Glutamatergic neuron (in vitro differentiated cells): ENCODE measurements at regions not wholly inside any gene's neighbourhood (a gene's known extent, or its start where the extent isn't known, plus 50 kb on each side); places are given as distances from the start of the nearest gene placed in this dataset.

Experiments
- DNase-seq: peaks from one replicate; pipeline ENCODE4 v3.0.0; 2022
- H3K27ac Mint-ChIP-seq: one replicate; pipeline ENCODE4 v1.8.0; 2020; ENCODE audit warnings: mild to moderate bottlenecking, mixed read lengths, inconsistent platforms; ENCODE audit not compliant: unreplicated experiment
- H3K27me3 Mint-ChIP-seq: one replicate; pipeline ENCODE4 v1.8.0; 2020; ENCODE audit warnings: mild to moderate bottlenecking, moderate library complexity, mixed read lengths, inconsistent platforms; ENCODE audit not compliant: unreplicated experiment
- H3K36me3 Mint-ChIP-seq: one replicate; pipeline ENCODE4 v1.8.0; 2020; ENCODE audit warnings: mild to moderate bottlenecking, mixed read lengths, inconsistent platforms; ENCODE audit not compliant: unreplicated experiment
- H3K4me1 Mint-ChIP-seq: one replicate; pipeline ENCODE4 v1.8.0; 2020; ENCODE audit warnings: mild to moderate bottlenecking, low read depth, mixed read lengths, inconsistent platforms; ENCODE audit not compliant: unreplicated experiment
- H3K4me3 Mint-ChIP-seq: one replicate; pipeline ENCODE4 v1.8.0; 2020; ENCODE audit warnings: mild to moderate bottlenecking, mixed read lengths, inconsistent platforms; ENCODE audit not compliant: unreplicated experiment
- H3K9me3 Mint-ChIP-seq: one replicate; pipeline ENCODE4 v1.8.0; 2020; ENCODE audit warnings: mild to moderate bottlenecking, moderate library complexity, mixed read lengths, inconsistent platforms; ENCODE audit not compliant: unreplicated experiment
- CTCF ChIP-seq: fragments of 200-600 bp; sonication (generic); IDR thresholded peaks from one replicate; pipeline ENCODE4 v1.5.0; 2021; ENCODE audit not compliant: partially characterized antibody, unreplicated experiment

GRCh38 chr6:170128346-170128745 lies 162.5 kb downstream of the DLL1 start:
- Mint-ChIP-seq H3K27ac (peak overlapping the region; percentile 20), H3K27me3 (peaks cover 4% of the 10 kb centered on the region), H3K36me3 (no peaks in the 10 kb centered on the region), H3K4me3 (no peak overlapping the region), H3K9me3 (peaks cover 4% of the 10 kb centered on the region), H3K4me1 (peaks cover 2% of the 10 kb centered on the region)
- no peak for DNase-seq
- no peak for TF ChIP-seq CTCF

DNA sequence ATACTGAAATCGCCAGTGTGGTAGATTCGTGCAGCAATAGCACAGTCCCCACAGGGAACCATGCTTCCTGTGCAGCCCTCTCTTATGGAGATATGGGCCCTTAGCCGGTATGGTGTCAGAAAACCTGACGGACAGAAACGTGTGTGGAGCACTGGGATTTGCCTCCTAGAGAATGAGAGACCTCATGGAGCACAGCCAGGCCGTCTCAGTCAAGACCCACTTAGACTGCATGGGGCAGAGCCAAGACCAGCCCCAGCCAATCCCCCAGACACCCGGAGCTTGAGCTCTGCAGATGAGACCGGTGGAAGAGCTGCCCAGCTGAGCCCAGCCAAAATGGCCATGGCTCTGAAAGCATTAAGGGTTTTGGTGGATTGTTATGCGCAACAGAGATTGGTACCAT lies 163.7 kb downstream of the DLL1 start:
- no peak overlapping the region for H3K4me3 Mint-ChIP-seq
- DNase-seq: no peak

GRCh38 chr6:170125456-170126300 lies 165.2 kb downstream of the DLL1 start:
- H3K36me3 Mint-ChIP-seq: peaks cover 4% of the 10 kb centered on the region
- no peak overlapping the region for H3K27ac Mint-ChIP-seq
- no peak overlapping the region for H3K4me3 Mint-ChIP-seq
- no peak for DNase-seq
- peaks cover 3% of the 10 kb centered on the region for H3K27me3 Mint-ChIP-seq
- H3K9me3 Mint-ChIP-seq: peaks cover 4% of the 10 kb centered on the region
- H3K4me1 Mint-ChIP-seq: peaks cover 2% of the 10 kb centered on the region
- TF ChIP-seq CTCF: no peak

More for the DNA sequence above, 163.7 kb downstream of the DLL1 start:
- peaks cover 4% of the 10 kb centered on the region for H3K27me3 Mint-ChIP-seq
- H3K27ac Mint-ChIP-seq: no peak overlapping the region
- no peak for TF ChIP-seq CTCF
- H3K4me1 Mint-ChIP-seq: peaks cover 2% of the 10 kb centered on the region
- H3K36me3 Mint-ChIP-seq: no peaks in the 10 kb centered on the region
- peaks cover 4% of the 10 kb centered on the region for H3K9me3 Mint-ChIP-seq

GRCh38 chr6:170124836-170125235 lies 166.0 kb downstream of the DLL1 start:
- peaks cover 6% of the 10 kb centered on the region for H3K9me3 Mint-ChIP-seq
- peaks cover 3% of the 10 kb centered on the region for H3K27me3 Mint-ChIP-seq
- peaks cover 5% of the 10 kb centered on the region for H3K36me3 Mint-ChIP-seq
- peaks cover 2% of the 10 kb centered on the region for H3K4me1 Mint-ChIP-seq
- H3K4me3 Mint-ChIP-seq: no peak overlapping the region
- no peak for TF ChIP-seq CTCF
- no peak overlapping the region for H3K27ac Mint-ChIP-seq
- DNase-seq: no peak

DNA sequence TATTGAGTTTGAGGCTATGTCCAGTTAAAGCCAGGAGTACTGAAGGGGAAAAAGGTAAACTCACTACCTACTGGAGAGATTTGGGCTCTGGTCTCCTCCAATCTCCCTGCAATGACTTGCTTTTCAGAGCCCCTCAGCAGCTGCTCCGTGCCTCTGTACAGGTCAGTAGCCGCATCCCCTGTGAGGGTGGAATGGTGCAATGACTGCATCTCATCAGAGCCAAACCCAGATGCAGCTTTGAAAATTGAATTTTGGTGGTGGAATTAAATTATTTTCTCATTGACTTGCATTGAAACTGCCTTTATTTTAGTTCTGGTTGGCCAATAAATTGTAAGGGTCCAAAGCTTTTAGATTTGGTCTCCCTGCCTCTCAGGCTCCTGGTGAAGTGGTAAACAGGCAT lies 166.7 kb downstream of the DLL1 start:
- Mint-ChIP-seq H3K36me3 (peaks cover 12% of the 10 kb centered on the region), H3K4me3 (no peak overlapping the region), H3K4me1 (no peaks in the 10 kb centered on the region), H3K27me3 (peaks cover 3% of the 10 kb centered on the region), H3K27ac (no peak overlapping the region), H3K9me3 (peaks cover 6% of the 10 kb centered on the region)
- no peak for DNase-seq
- TF ChIP-seq CTCF: no peak
